NCI-H146 treated with DMSO at 0.1 percent for 48 hours (cell line): ENCODE measurements at regions not wholly inside any gene's neighbourhood (a gene's known extent, or its start where the extent isn't known, plus 50 kb on each side); places are given as distances from the start of the nearest gene placed in this dataset.

ENCODE experiments used
- DNase-seq: peaks from one replicate; lab custom pipeline; 2025; ENCODE audit not compliant: unreplicated experiment; lab: John Stamatoyannopoulos, UW

DNA sequence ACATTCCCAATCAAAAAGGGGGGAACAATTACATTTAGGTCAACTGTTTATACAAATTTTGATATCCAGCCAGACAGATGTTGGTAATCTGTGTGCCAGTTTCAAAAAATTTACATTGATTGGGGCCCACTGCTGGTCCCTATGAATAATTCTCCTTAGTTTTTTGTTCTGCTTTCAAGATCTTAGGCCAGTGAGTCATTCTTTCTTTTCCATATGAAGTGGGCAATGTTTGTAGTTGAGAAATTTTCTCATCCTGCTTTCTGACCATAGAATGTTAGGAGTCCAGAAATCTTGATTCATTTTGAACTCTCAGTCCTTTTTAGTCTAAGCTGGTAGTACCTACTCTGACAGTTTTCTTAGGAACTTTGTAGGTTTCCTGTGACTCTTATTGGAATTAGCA is 244.3 kb downstream of the DIO2 start:
- DNase-seq = no peak

DNA sequence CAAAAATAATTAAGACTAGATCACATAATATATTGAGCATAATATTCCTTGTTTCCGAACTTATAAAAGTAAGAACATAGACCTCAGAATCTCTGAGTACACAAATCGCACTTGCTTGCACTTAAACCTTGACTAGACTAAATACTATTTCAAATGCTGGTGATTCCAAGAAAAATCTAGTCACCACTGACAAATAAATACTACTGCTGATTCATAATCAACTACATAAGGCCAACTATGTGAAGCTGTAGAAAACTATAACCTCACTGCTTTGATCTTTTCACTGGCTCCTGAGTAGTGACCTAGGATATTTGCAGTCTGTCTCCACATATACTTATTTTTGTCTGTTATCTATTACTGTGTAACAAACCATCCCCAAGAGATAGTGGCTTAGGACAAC is 245.4 kb downstream of the DIO2 start:
- DNase-seq = no peak

DNA sequence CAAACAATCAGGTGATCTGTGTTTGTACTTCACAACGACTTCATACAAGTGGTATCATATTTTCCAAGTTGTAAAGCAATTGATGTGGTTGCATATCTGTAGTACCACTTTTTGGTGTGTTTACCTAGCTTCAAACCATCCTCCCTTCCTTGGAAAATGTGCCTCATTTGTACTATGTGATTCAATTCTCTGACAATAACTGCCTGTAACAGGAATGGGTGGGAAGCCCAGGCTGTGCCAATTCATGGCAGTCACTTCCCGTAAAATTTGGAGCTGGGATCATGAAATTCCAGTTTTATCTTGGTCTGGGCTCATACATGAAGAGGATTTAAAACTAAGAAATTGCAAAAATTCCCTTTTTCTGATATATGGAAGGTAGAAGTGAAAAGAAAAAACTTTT is 250.1 kb downstream of the DIO2 start:
- no peak for DNase-seq

DNA sequence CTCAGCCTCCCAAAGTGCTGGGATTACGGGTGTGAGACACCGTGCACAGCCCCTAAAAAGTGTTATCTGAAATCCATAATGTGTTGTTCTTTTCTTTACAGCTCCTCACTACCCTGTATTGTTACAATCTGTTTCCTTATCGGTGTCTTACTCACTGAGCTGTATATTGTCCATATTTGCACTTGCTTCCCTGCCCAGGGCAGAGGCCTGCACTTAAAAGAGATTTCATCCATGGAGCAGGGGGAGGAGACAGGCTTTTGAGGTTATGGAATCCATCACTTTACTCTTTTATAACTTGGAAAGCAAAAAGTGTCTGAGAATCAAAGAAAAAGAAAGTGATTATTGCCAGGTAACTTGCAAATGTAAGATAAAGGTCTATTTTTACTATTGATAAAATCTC is 251.0 kb downstream of the DIO2 start:
- DNase-seq = no peak

GRCh38 chr14:79951572-79951971 is 259.7 kb downstream of the DIO2 start:
- DNase-seq = no peak

GRCh38 chr14:79949906-79950305 is 261.4 kb downstream of the DIO2 start:
- no peak for DNase-seq

DNA sequence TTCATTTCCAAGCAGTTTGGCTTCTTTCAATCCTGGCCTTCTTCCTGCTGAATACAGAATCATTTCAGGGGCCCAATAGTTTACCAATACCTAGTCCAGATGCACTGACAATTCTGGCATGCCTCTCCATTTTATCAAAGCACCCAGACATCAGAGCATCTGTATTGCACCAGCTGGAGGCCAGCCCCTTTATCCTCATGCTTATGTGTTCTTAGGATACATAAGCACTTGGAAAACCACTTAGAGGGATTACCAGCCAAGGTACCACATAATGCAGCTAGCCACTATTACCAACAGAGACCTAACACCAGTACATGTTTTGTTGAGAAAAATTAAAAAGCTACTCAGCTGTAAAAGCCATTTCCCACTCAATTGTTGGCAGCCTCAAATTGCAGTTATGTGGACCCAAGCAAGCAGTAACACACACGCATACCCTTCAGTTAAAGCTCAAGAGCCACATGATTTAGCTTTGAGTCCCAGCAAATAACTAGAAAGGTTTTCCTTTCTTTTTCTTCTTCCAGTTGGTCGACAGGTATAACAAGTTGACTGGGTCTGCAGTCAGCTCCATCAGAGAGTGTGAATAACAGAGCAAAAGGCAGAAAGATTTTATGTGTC is 263.8 kb downstream of the DIO2 start:
- no peak for DNase-seq

- DNase-seq = no peak
Observed at GRCh38 chr14:79939235-79939634, 272.1 kb downstream of the DIO2 start.

DNA sequence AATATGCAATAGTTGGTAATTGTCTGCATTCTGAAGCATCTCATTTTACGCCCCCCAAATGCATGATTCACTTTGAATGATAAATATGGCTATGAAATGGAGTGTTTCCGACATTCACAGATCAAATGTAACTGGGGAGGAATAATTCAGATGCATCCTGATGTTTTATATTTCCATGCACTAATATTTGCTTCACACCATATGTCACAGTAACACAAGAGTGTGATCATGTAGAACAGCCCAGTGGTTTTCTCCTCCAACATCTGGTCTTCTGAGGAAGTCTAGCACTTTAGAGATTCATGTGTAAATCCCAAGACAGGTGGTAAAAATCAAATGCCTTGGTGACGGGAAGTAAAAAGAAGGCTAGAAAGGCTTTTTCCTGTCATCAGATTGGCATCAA is 273.1 kb downstream of the DIO2 start:
- DNase-seq = no peak

DNA sequence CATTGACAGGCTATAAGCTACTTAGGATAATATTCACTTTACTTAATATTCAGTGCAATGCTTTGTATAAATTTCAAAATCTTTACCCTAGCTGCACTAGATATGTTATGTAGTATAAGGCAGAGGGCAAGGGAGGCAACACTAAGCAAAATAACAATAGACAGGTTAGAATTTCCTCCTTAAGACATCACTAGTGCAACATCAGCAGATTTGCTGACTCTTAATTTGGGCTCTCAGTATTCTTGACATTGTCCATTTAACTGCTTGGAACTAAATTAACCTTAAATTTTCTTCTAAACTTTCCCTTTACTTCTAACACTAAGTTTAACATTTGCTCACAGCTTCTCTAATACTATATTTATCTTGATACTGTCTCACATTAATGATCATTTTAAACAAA is 273.9 kb downstream of the DIO2 start:
- DNase-seq = no peak

DNA sequence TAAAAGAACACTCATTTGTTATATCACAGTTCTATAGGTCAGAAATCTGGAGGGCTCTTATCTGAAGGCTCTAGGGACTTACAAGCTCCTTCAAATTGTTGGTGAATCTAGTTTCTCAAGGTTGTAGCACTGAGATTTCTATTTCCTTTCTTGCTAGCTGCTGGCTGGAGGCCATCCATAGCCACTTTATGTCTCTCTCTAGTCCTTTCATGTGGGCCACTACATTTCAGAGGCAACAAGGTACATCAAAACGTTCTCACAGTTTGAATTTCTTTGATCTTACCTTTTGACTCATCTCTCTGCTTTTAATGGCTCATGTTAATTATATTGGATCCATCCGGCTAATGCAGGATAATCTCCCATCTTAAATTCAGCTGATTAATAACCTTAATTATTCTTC is 286.8 kb downstream of the DIO2 start:
- no peak for DNase-seq

DNA sequence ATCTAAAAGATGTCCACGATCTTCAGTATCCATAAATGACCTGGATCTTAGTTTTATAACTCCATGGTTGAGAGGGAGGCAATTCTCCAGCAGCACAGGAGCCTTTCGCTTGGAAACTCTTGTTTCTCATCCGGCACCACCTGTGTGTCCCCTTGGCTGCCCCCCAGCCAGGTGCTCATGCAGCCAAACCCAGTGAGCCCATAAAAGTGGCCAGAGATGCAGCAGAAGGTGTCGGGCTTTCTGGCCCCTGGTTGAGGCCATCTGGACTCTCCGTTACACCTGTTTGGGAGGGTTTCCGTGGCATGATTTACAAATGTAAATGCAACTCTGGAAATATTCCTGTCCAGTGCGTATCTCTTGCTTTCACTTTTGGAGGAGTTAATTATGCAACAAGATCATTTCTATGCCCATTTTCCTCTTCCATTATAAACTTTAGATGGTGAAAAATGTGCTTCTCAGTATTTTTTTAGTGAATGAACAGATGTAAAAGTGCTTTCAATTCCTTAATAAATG is 291.1 kb downstream of the DIO2 start:
- DNase-seq = no peak
